WTC11 (cell line): ENCODE measurements at regions not wholly inside any gene's neighbourhood (a gene's known extent, or its start where the extent isn't known, plus 50 kb on each side); places are given as distances from the start of the nearest gene placed in this dataset.

ENCODE experiments used
- ATAC-seq: fragments of 200-7000 bp; cut with Tn5 transposase; 2 replicates; pipeline ENCODE4 v1.10.0; 2021; ENCODE audit warnings: mild to moderate bottlenecking, moderate library complexity
- CTCF ChIA-PET: fragments of 300-600 bp; sonication (Branson Sonifier 250); formaldehyde crosslinking; loops from one replicate; lab custom pipeline; 2021; ENCODE audit warnings: antibody characterized with exemption; lab: Charles Lee
- POLR2A ChIA-PET: fragments of 350-600 bp; sonication (Branson Sonifier 250); formaldehyde crosslinking; loops from one replicate; lab custom pipeline; 2021; ENCODE audit warnings: antibody characterized with exemption; lab: Charles Lee
- DNase-seq: peaks from one replicate; pipeline ENCODE4 v3.0.0; 2021; ENCODE audit warnings: low spot score
- H3K27ac Mint-ChIP-seq: 2 replicates; pipeline ENCODE4 v1.8.0; 2021; ENCODE audit warnings: mixed read lengths
- H3K27me3 Mint-ChIP-seq: 2 replicates; pipeline ENCODE4 v1.8.0; 2021; ENCODE audit warnings: low read depth, mild to moderate bottlenecking, moderate library complexity, mixed read lengths
- H3K36me3 Mint-ChIP-seq: 2 replicates; pipeline ENCODE4 v1.8.0; 2021; ENCODE audit warnings: mixed read lengths
- H3K4me1 Mint-ChIP-seq: 2 replicates; pipeline ENCODE4 v1.8.0; 2022; ENCODE audit warnings: mixed read lengths
- H3K4me3 Mint-ChIP-seq: 2 replicates; pipeline ENCODE4 v1.8.0; 2021; ENCODE audit warnings: mild to moderate bottlenecking, moderate library complexity, mixed read lengths
- H3K9me3 Mint-ChIP-seq: 2 replicates; pipeline ENCODE4 v1.8.0; 2021; ENCODE audit warnings: mixed read lengths
- CREB1 ChIP-seq: sonication (generic); formaldehyde crosslinking; IDR thresholded peaks from 2 replicates; pipeline ENCODE4 v1.8.0; 2023; ENCODE audit warnings: mild to moderate bottlenecking, missing genetic modification reagents
- ELF4 ChIP-seq: sonication (generic); formaldehyde crosslinking; IDR thresholded peaks from 2 replicates; pipeline ENCODE4 v1.8.1; 2022; ENCODE audit warnings: low read depth, mild to moderate bottlenecking, moderate library complexity, missing genetic modification reagents
- FOXP1 ChIP-seq: sonication (generic); formaldehyde crosslinking; IDR thresholded peaks from 2 replicates; pipeline ENCODE4 v1.8.0; 2022; ENCODE audit warnings: missing genetic modification reagents, mild to moderate bottlenecking, moderate library complexity, borderline replicate concordance
- HMGXB4 ChIP-seq: sonication (generic); formaldehyde crosslinking; IDR thresholded peaks from 2 replicates; pipeline ENCODE4 v1.8.1; 2023; ENCODE audit warnings: mild to moderate bottlenecking, moderate library complexity, missing genetic modification reagents
- JAZF1 ChIP-seq: fragments of 250-450 bp; sonication (Bioruptor Pico); IDR thresholded peaks from 2 replicates; pipeline ENCODE4 v1.9.0; 2021; ENCODE audit warnings: moderate library complexity, mild to moderate bottlenecking, inconsistent platforms
- NFATC4 ChIP-seq: fragments of 250-450 bp; sonication (Bioruptor Pico); IDR thresholded peaks from 2 replicates; pipeline ENCODE4 v1.9.0; 2021; ENCODE audit warnings: mild to moderate bottlenecking
- NFE2L1 ChIP-seq: sonication (generic); formaldehyde crosslinking; IDR thresholded peaks from 2 replicates; pipeline ENCODE4 v1.8.1; 2023; ENCODE audit warnings: missing genetic modification reagents
- NR1H2 ChIP-seq: sonication (generic); formaldehyde crosslinking; IDR thresholded peaks from 2 replicates; pipeline ENCODE4 v1.9.0; 2021; ENCODE audit warnings: mild to moderate bottlenecking, moderate library complexity, missing genetic modification reagents
- SMAD4 ChIP-seq: sonication (generic); formaldehyde crosslinking; IDR thresholded peaks from 2 replicates; pipeline ENCODE4 v1.8.0; 2022; ENCODE audit warnings: mild to moderate bottlenecking, missing genetic modification reagents
- ZBTB21 ChIP-seq: sonication (generic); formaldehyde crosslinking; IDR thresholded peaks from 2 replicates; pipeline ENCODE4 v1.8.1; 2023; ENCODE audit warnings: mild to moderate bottlenecking, missing genetic modification reagents, borderline replicate concordance
- ZMAT4 ChIP-seq: fragments of 250-450 bp; sonication (Bioruptor Pico); IDR thresholded peaks from 2 replicates; pipeline ENCODE4 v1.9.0; 2021; ENCODE audit warnings: mild to moderate bottlenecking
- ZSCAN18 ChIP-seq: fragments of 250-450 bp; sonication (Bioruptor Pico); IDR thresholded peaks from 2 replicates; pipeline ENCODE4 v2.1.2; 2022; ENCODE audit warnings: mild to moderate bottlenecking, moderate library complexity
- TF ChIP-seq, protein P1 (sequence below): fragments of 200-600 bp; IDR thresholded peaks from 2 replicates; pipeline ENCODE4 v1.8.0; 2022; ENCODE audit warnings: antibody characterized with exemption
- TF ChIP-seq, protein P2 (sequence below): sonication (generic); formaldehyde crosslinking; IDR thresholded peaks from 2 replicates; pipeline ENCODE4 v1.8.0; 2022; ENCODE audit warnings: mild to moderate bottlenecking, missing genetic modification reagents
- TF ChIP-seq, protein P3 (sequence below): fragments of 250-450 bp; sonication (Bioruptor Pico); conservative IDR thresholded peaks from 2 replicates; pipeline ENCODE4 v1.9.0; 2021; ENCODE audit warnings: mild to moderate bottlenecking

GRCh38 chr4:177921715-177922114, 479.5 kb upstream of the AGA start (continued):
- TF ChIP-seq, protein P1, sequence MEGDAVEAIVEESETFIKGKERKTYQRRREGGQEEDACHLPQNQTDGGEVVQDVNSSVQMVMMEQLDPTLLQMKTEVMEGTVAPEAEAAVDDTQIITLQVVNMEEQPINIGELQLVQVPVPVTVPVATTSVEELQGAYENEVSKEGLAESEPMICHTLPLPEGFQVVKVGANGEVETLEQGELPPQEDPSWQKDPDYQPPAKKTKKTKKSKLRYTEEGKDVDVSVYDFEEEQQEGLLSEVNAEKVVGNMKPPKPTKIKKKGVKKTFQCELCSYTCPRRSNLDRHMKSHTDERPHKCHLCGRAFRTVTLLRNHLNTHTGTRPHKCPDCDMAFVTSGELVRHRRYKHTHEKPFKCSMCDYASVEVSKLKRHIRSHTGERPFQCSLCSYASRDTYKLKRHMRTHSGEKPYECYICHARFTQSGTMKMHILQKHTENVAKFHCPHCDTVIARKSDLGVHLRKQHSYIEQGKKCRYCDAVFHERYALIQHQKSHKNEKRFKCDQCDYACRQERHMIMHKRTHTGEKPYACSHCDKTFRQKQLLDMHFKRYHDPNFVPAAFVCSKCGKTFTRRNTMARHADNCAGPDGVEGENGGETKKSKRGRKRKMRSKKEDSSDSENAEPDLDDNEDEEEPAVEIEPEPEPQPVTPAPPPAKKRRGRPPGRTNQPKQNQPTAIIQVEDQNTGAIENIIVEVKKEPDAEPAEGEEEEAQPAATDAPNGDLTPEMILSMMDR, result no peak
- TF ChIP-seq ZMAT4 (CRISPR knock-in tag) (no peak), JAZF1 (CRISPR knock-in tag) (no peak)

GRCh38 chr4:177923888-177924287, 481.7 kb upstream of the AGA start:
- Mint-ChIP-seq H3K4me1 (no peaks in the 10 kb centered on the region), H3K9me3 (peaks cover 9% of the 10 kb centered on the region), H3K4me3 (no peak overlapping the region), H3K36me3 (no peaks in the 10 kb centered on the region), H3K27ac (no peak overlapping the region), H3K27me3 (no peaks in the 10 kb centered on the region)
- TF ChIP-seq NFATC4 (no peak), NFE2L1 (no peak)
- CTCF ChIA-PET, result no interaction called here
- ATAC-seq, result no peak
- no peak for DNase-seq
- POLR2A ChIA-PET, result no interaction called here

DNA sequence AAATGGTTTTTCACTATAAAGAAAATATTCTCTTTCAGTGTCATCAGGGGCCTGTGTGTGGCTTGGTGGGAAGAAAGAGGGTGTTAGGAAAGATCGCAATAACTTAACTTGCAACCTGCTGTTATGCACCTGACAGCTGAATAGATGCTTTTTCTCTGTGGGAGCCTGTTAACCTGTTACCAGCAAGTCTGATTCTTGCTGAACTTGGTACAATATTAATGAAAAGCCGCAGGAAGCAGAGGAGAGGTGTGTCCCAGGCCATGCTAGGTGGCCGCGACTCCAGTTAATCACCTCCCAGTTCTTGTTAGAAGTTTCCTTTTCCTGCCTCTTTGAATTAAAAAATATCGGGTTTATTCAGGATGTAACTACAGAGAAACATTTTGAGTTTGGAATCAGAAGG, 494.8 kb upstream of the AGA start:
- no peak overlapping the region for H3K27ac Mint-ChIP-seq
- POLR2A ChIA-PET, result no interaction called here
- H3K4me3 Mint-ChIP-seq, result no peak overlapping the region
- ATAC-seq, result no peak
- TF ChIP-seq ELF4 (no peak), SMAD4 (CRISPR knock-in tag) (no peak), HMGXB4 (CRISPR knock-in tag) (no peak), NR1H2 (CRISPR knock-in tag) (no peak)
- TF ChIP-seq, all 79 proteins: peak for 0
- Mint-ChIP-seq H3K36me3 (0 out of 2 replicates have a peak, but pooled peaks cover 8% of the 10 kb centered on the region), H3K4me1 (0 out of 2 replicates have a peak, but pooled peaks cover 5% of the 10 kb centered on the region), H3K27me3 (no peaks in the 10 kb centered on the region), H3K9me3 (peaks cover 10% of the 10 kb centered on the region)
- CTCF ChIA-PET, result no interaction called here
- no peak for DNase-seq

DNA sequence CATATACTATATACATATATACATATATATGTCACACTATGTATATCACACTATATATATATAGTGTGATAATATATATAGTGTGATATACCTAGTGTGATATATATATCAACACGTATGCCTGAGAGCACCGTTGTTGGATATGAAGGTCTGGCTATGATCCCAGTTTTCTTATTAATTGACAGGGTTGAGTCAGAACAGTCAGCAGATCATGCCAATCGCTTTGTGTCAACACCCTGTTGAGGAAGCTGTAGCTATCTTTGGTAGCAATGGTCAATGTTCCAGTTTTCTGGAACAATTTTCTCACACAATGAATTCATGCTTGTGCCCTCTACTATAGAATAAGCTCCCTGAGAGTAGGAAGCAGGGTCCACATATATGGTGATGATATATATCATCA, 496.0 kb upstream of the AGA start:
- no peak overlapping the region for H3K27ac Mint-ChIP-seq
- DNase-seq, result no peak
- no peaks in the 10 kb centered on the region for H3K27me3 Mint-ChIP-seq
- 0 out of 2 replicates have a peak, but pooled peaks cover 8% of the 10 kb centered on the region for H3K36me3 Mint-ChIP-seq
- 0 out of 2 replicates have a peak, but pooled peaks cover 5% of the 10 kb centered on the region for H3K4me1 Mint-ChIP-seq
- ATAC-seq, result no peak
- POLR2A ChIA-PET, result no interaction called here
- TF ChIP-seq ZSCAN18 (CRISPR knock-in tag) (no peak), NFE2L1 (no peak), ZBTB21 (CRISPR knock-in tag) (no peak), JAZF1 (CRISPR knock-in tag) (no peak), FOXP1 (CRISPR knock-in tag) (no peak), CREB1 (no peak)
- TF ChIP-seq, protein P2, sequence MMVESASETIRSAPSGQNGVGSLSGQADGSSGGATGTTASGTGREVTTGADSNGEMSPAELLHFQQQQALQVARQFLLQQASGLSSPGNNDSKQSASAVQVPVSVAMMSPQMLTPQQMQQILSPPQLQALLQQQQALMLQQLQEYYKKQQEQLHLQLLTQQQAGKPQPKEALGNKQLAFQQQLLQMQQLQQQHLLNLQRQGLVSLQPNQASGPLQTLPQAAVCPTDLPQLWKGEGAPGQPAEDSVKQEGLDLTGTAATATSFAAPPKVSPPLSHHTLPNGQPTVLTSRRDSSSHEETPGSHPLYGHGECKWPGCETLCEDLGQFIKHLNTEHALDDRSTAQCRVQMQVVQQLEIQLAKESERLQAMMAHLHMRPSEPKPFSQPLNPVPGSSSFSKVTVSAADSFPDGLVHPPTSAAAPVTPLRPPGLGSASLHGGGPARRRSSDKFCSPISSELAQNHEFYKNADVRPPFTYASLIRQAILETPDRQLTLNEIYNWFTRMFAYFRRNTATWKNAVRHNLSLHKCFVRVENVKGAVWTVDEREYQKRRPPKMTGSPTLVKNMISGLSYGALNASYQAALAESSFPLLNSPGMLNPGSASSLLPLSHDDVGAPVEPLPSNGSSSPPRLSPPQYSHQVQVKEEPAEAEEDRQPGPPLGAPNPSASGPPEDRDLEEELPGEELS (CRISPR knock-in tag), result no peak
- TF ChIP-seq, protein P3, sequence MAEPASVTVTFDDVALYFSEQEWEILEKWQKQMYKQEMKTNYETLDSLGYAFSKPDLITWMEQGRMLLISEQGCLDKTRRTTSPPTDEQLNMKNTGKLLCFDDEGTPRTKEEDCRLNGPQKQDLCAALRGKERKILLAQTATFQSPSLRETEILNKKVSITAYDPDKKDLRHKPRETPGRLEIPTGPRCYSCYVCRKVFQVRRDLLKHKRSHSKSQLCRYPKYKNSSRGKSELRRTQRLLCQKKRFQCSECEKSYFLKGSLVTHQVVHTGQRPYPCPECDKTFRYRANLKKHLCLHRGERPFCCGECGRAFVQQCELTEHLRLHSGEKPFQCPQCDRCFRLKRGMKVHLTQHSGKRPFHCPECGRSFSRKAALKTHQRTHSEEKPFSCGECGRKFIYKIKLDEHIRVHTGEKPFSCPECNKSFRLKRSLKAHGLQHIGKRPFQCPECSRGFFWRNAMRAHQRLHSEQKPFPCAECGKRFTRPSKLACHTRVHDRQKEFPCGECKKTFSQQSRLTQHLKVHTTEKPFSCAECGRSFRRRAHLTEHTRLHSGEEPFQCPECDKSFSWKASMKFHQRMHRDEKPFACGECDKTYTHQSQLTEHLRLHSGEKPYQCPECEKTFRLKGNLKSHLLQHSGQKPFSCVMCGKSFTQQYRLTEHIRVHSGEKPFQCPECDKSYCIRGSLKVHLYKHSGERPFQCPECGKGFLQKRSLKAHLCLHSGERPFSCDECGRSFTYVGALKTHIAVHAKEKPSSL (CRISPR knock-in tag), result no peak
- no peak overlapping the region for H3K4me3 Mint-ChIP-seq
- CTCF ChIA-PET, result no interaction called here
- H3K9me3 Mint-ChIP-seq, result peaks cover 10% of the 10 kb centered on the region
